ENCODE measurements at regions not wholly inside any gene's neighbourhood (a gene's known extent, or its start where the extent isn't known, plus 50 kb on each side); places are given as distances from the start of the nearest gene placed in this dataset.

GRCh38 chr6:105596284-105596755 lies 193.4 kb upstream of the PREP start:
- H3K27me3 ChIP-seq (ENCODE audit: control insufficient read depth in 4 of 4, insufficient read depth in 4 of 4, low read length in 3 of 4) = no peaks in the 10 kb centered on the region
- H3K4me3 ChIP-seq (ENCODE audit: low read depth in 1 of 3, low read length in 3 of 3) = no peak overlapping the region
- H3K27ac ChIP-seq (ENCODE audit: low read depth in 1 of 2, low read length in 2 of 2) = no peak overlapping the region
- no peaks in the 10 kb centered on the region for H3K9me3 ChIP-seq (ENCODE audit: control insufficient read depth in 4 of 4, low read length in 3 of 4)
- TF ChIP-seq, protein P1, sequence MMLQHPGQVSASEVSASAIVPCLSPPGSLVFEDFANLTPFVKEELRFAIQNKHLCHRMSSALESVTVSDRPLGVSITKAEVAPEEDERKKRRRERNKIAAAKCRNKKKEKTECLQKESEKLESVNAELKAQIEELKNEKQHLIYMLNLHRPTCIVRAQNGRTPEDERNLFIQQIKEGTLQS (IDR thresholded peaks at IDR 0.05) = no peak
- no peak for TF ChIP-seq JUND (IDR thresholded peaks at IDR 0.05)
- TF ChIP-seq SP1 (IDR thresholded peaks at IDR 0.05) = no peak
- TF ChIP-seq FOXA2 (IDR thresholded peaks at IDR 0.05) = no peak
- no peak for TF ChIP-seq HNF4A (conservative IDR thresholded peaks at IDR 0.05)
- no peak for TF ChIP-seq NR2F2 (IDR thresholded peaks at IDR 0.05)
- no peak for TF ChIP-seq FOXA1 (IDR thresholded peaks at IDR 0.05)
- TF ChIP-seq RXRA (IDR thresholded peaks at IDR 0.05) = no peak
- TF ChIP-seq CTCF (IDR thresholded peaks at IDR 0.05; ENCODE audit: low read depth, low read length, missing input control) = no peak
- no peak for TF ChIP-seq MAX (IDR thresholded peaks at IDR 0.05)
- no peak for TF ChIP-seq TAF1 (conservative IDR thresholded peaks at IDR 0.05)
- TF ChIP-seq, protein P2, sequence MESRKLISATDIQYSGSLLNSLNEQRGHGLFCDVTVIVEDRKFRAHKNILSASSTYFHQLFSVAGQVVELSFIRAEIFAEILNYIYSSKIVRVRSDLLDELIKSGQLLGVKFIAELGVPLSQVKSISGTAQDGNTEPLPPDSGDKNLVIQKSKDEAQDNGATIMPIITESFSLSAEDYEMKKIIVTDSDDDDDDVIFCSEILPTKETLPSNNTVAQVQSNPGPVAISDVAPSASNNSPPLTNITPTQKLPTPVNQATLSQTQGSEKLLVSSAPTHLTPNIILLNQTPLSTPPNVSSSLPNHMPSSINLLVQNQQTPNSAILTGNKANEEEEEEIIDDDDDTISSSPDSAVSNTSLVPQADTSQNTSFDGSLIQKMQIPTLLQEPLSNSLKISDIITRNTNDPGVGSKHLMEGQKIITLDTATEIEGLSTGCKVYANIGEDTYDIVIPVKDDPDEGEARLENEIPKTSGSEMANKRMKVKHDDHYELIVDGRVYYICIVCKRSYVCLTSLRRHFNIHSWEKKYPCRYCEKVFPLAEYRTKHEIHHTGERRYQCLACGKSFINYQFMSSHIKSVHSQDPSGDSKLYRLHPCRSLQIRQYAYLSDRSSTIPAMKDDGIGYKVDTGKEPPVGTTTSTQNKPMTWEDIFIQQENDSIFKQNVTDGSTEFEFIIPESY (IDR thresholded peaks at IDR 0.05) = no peak
- TF ChIP-seq EGR1 (IDR thresholded peaks at IDR 0.05; ENCODE audit: low read depth in 2 of 2) = no peak
- no peak for TF ChIP-seq HNF4G (IDR thresholded peaks at IDR 0.05)
- TF ChIP-seq RAD21 (IDR thresholded peaks at IDR 0.05) = no peak
- TF ChIP-seq GABPA (IDR thresholded peaks at IDR 0.05 in 1 of 2, conservative IDR thresholded peaks at IDR 0.05 in 1 of 2) = no peak
- no peak for DNase-seq (ENCODE audit: low spot score)
- no peaks in the 10 kb centered on the region for H3K36me3 ChIP-seq (ENCODE audit: control insufficient read depth in 4 of 4, insufficient read depth in 3 of 4, low read depth in 1 of 4, low read length in 3 of 4)
- H3K9ac ChIP-seq (ENCODE audit: low read depth in 1 of 2, low read length in 2 of 2) = no peak overlapping the region
- H3K4me1 ChIP-seq (ENCODE audit: control insufficient read depth in 4 of 4, insufficient read depth in 4 of 4, low read length in 3 of 4) = no peaks in the 10 kb centered on the region
- WGBS = 53% methylated on average over 4 of the region's 4 CpGs

- Histone ChIP-seq H3K9ac (ENCODE audit: low read depth in 1 of 2, low read length in 2 of 2) (no peak overlapping the region), H3K27me3 (ENCODE audit: control insufficient read depth in 4 of 4, insufficient read depth in 4 of 4, low read length in 3 of 4) (no peaks in the 10 kb centered on the region), H3K36me3 (ENCODE audit: control insufficient read depth in 4 of 4, insufficient read depth in 3 of 4, low read depth in 1 of 4, low read length in 3 of 4) (no peaks in the 10 kb centered on the region), H3K27ac (ENCODE audit: low read depth in 1 of 2, low read length in 2 of 2) (no peak overlapping the region), H3K4me3 (ENCODE audit: low read depth in 1 of 3, low read length in 3 of 3) (no peak overlapping the region), H3K9me3 (ENCODE audit: control insufficient read depth in 4 of 4, low read length in 3 of 4) (no peaks in the 10 kb centered on the region), H3K4me1 (ENCODE audit: control insufficient read depth in 4 of 4, insufficient read depth in 4 of 4, low read length in 3 of 4) (no peaks in the 10 kb centered on the region)
- no peak for TF ChIP-seq SP1 (IDR thresholded peaks at IDR 0.05)
- TF ChIP-seq RXRA (IDR thresholded peaks at IDR 0.05) = no peak
- no peak for TF ChIP-seq GABPA (IDR thresholded peaks at IDR 0.05 in 1 of 2, conservative IDR thresholded peaks at IDR 0.05 in 1 of 2)
- no peak for TF ChIP-seq EGR1 (IDR thresholded peaks at IDR 0.05; ENCODE audit: low read depth in 2 of 2)
- TF ChIP-seq RAD21 (IDR thresholded peaks at IDR 0.05) = no peak
- no peak for TF ChIP-seq MAX (IDR thresholded peaks at IDR 0.05)
- no peak for TF ChIP-seq CTCF (IDR thresholded peaks at IDR 0.05; ENCODE audit: low read depth, low read length, missing input control)
- no peak for TF ChIP-seq NR2F2 (IDR thresholded peaks at IDR 0.05)
- TF ChIP-seq, protein P1 (IDR thresholded peaks at IDR 0.05) = no peak
- TF ChIP-seq, protein P2 (IDR thresholded peaks at IDR 0.05) = no peak
- TF ChIP-seq HNF4A (conservative IDR thresholded peaks at IDR 0.05) = no peak
- TF ChIP-seq YY1 (IDR thresholded peaks at IDR 0.05) = no peak
- no peak for TF ChIP-seq HNF4G (IDR thresholded peaks at IDR 0.05)
- no peak for TF ChIP-seq FOXA2 (IDR thresholded peaks at IDR 0.05)
- DNase-seq (ENCODE audit: low spot score) = no peak
- 77% methylated on average over 1 of the region's 1 CpG for WGBS
Measured at GRCh38 chr6:105595829-105596228, 192.9 kb upstream of the PREP start.
